ENCODE measurements at regions not wholly inside any gene's neighbourhood (a gene's known extent, or its start where the extent isn't known, plus 50 kb on each side); places are given as distances from the start of the nearest gene placed in this dataset.

- DNase-seq (ENCODE audit: low read depth in 1 of 2, low spot score in 2 of 2), result no peak
- TF ChIP-seq USF2 (IDR thresholded peaks at IDR 0.05; ENCODE audit: low read length) (no peak), POLR2A (IDR thresholded peaks at IDR 0.05; ENCODE audit: control extremely low read depth in 1 of 2, low read depth in 2 of 2, low read length in 2 of 2) (no peak), ATF2 (IDR thresholded peaks at IDR 0.05; ENCODE audit: low read length) (no peak), CEBPB (IDR thresholded peaks at IDR 0.05; ENCODE audit: low read depth, low read length) (no peak), SIN3A (conservative IDR thresholded peaks at IDR 0.05 in 1 of 2, IDR thresholded peaks at IDR 0.05 in 1 of 2; ENCODE audit: low read depth in 1 of 2, low read length in 2 of 2) (no peak), SIRT6 (IDR thresholded peaks at IDR 0.05; ENCODE audit: low read length) (no peak), EGR1 (IDR thresholded peaks at IDR 0.05; ENCODE audit: borderline replicate concordance, low read depth, low read length) (no peak), BRCA1 (IDR thresholded peaks at IDR 0.05; ENCODE audit: low read depth, low read length) (no peak), BACH1 (IDR thresholded peaks at IDR 0.05; ENCODE audit: low read length) (no peak), EP300 (IDR thresholded peaks at IDR 0.05; ENCODE audit: borderline replicate concordance in 1 of 2, low read depth in 2 of 2, low read length in 2 of 2) (no peak), HDAC2 (IDR thresholded peaks at IDR 0.05; ENCODE audit: borderline replicate concordance in 1 of 2, low read depth in 2 of 2, low read length in 2 of 2) (no peak), TCF12 (IDR thresholded peaks at IDR 0.05; ENCODE audit: low read depth, low read length) (no peak), JUND (IDR thresholded peaks at IDR 0.05; ENCODE audit: low read length) (no peak)
Measured at GRCh38 chr6:25078141-25078540, 142.4 kb upstream of the RIPOR2 start.

More at GRCh38 chr6:25078141-25078540, 142.4 kb upstream of the RIPOR2 start:
- POLR2A ChIA-PET (ENCODE audit: partially characterized antibody), result no interaction called here
- Histone ChIP-seq H4K91ac (replicated peaks; ENCODE audit: insufficient read length, low read length) (no peak overlapping the region), H3K4me3 (ENCODE audit: extremely low read depth in 1 of 4, insufficient read depth in 2 of 4, low read depth in 3 of 4, low read length in 4 of 4) (no peak overlapping the region), H3K18ac (ENCODE audit: extremely low read depth, low read length) (no peak overlapping the region), H4K8ac (ENCODE audit: extremely low read depth, insufficient read depth, low read length) (no peak overlapping the region), H3K56ac (replicated peaks; ENCODE audit: insufficient read length, low read depth, low read length) (no peak overlapping the region), H2BK15ac (ENCODE audit: low read length) (no peak overlapping the region), H3K4ac (replicated peaks; ENCODE audit: insufficient read length, low read depth, low read length) (no peak overlapping the region), H3K79me2 (ENCODE audit: control insufficient read depth in 1 of 2, insufficient read depth in 2 of 2, low read length in 2 of 2) (no peaks in the 10 kb centered on the region), H3K23ac (ENCODE audit: insufficient read length) (no peak overlapping the region), H2BK20ac (ENCODE audit: low read length) (no peak overlapping the region), H2BK5ac (ENCODE audit: low read depth, low read length) (no peak overlapping the region), H3K27me3 (replicated peaks in 1 of 4; ENCODE audit: control insufficient read depth in 3 of 4, extremely low read depth in 1 of 4, insufficient read depth in 3 of 4, low read length in 3 of 4) (no peaks in the 10 kb centered on the region), H2BK120ac (replicated peaks; ENCODE audit: low read depth, low read length) (no peak overlapping the region), H4K20me1 (replicated peaks in 1 of 2; ENCODE audit: control insufficient read depth in 1 of 2, insufficient read depth in 2 of 2, low read length in 2 of 2) (no peaks in the 10 kb centered on the region), H3K36me3 (ENCODE audit: control insufficient read depth in 2 of 4, insufficient read depth in 4 of 4, low read length in 3 of 4) (no peaks in the 10 kb centered on the region), H2BK12ac (ENCODE audit: low read depth, low read length) (no peak overlapping the region), H3K23me2 (ENCODE audit: low read depth, low read length) (no peaks in the 10 kb centered on the region), H3K27ac (ENCODE audit: low read depth, low read length) (no peak overlapping the region), H4K5ac (ENCODE audit: insufficient read length, low read depth, low read length) (no peak overlapping the region), H3K9ac (replicated peaks in 1 of 4; ENCODE audit: extremely low read depth in 1 of 4, low read depth in 3 of 4, low read length in 3 of 4) (no peak overlapping the region), H2AK5ac (ENCODE audit: low read depth, low read length) (no peak overlapping the region), H3K9me3 (ENCODE audit: insufficient read depth in 2 of 2, low read depth in 1 of 2, low read length in 1 of 2) (no peaks in the 10 kb centered on the region), H3K4me2 (ENCODE audit: insufficient read depth in 1 of 2, low read depth in 2 of 2, low read length in 2 of 2) (no peak overlapping the region), H2AFZ (ENCODE audit: low read length) (no peak overlapping the region), H3K79me1 (ENCODE audit: low read depth, low read length) (no peaks in the 10 kb centered on the region), H3K4me1 (replicated peaks in 1 of 4; ENCODE audit: control insufficient read depth in 3 of 4, insufficient read depth in 4 of 4, low read length in 3 of 4) (no peaks in the 10 kb centered on the region), H3K14ac (ENCODE audit: insufficient read length) (no peak overlapping the region)
- 96% methylated on average over 1 of the region's 1 CpG; no CpG with 5 or more reads in 1 of the 2 experiments for WGBS, 2 experiments (ENCODE audit: extremely low coverage in 1 of 2, insufficient coverage in 1 of 2, insufficient read length in 1 of 2, insufficient replicate concordance in 2 of 2, low coverage in 1 of 2, low lambda C conversion rate in 2 of 2, missing lambda C conversion rate in 1 of 2)
- FAIRE-seq, result no peak
- CTCF ChIA-PET (ENCODE audit: partially characterized antibody), result no interaction called here

Data from H1 (cell line).